Sigmoid colon (tissue), 4 donors: ENCODE measurements at regions not wholly inside any gene's neighbourhood (a gene's known extent, or its start where the extent isn't known, plus 50 kb on each side); places are given as distances from the start of the nearest gene placed in this dataset.

Experiments used
- EP300 ChIP-seq, 4 donors: sonication (generic); formaldehyde crosslinking; IDR thresholded peaks; one replicate each; pipeline ENCODE4 v1.6.1; 2017; ENCODE audit warnings: antibody characterized with exemption in 4 of 4
- POLR2A ChIP-seq, 2 donors: fragments of 450-650 bp; IDR thresholded peaks; one replicate each; pipeline ENCODE4 v1.6.1; 2016; ENCODE audit warnings: antibody characterized with exemption in 2 of 2, mild to moderate bottlenecking in 2 of 2, moderate library complexity in 2 of 2
- TF ChIP-seq, protein P1 (sequence below), 4 experiments: fragments of 450-650 bp in 3 of 4; fragments of 200-600 bp in 1 of 4; IDR thresholded peaks; one replicate each; pipeline ENCODE4 v1.5.1; 2016 to 2019; ENCODE audit warnings: antibody characterized with exemption in 4 of 4, mild to moderate bottlenecking in 3 of 4, moderate library complexity in 2 of 4

GRCh38 chr10:6312636-6313035 is 109.9 kb downstream of the PFKFB3 start:
- TF ChIP-seq, protein P1, sequence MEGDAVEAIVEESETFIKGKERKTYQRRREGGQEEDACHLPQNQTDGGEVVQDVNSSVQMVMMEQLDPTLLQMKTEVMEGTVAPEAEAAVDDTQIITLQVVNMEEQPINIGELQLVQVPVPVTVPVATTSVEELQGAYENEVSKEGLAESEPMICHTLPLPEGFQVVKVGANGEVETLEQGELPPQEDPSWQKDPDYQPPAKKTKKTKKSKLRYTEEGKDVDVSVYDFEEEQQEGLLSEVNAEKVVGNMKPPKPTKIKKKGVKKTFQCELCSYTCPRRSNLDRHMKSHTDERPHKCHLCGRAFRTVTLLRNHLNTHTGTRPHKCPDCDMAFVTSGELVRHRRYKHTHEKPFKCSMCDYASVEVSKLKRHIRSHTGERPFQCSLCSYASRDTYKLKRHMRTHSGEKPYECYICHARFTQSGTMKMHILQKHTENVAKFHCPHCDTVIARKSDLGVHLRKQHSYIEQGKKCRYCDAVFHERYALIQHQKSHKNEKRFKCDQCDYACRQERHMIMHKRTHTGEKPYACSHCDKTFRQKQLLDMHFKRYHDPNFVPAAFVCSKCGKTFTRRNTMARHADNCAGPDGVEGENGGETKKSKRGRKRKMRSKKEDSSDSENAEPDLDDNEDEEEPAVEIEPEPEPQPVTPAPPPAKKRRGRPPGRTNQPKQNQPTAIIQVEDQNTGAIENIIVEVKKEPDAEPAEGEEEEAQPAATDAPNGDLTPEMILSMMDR (IDR thresholded peaks at IDR 0.05): no peak
- no peak for TF ChIP-seq EP300 (IDR thresholded peaks at IDR 0.05)
- no peak for TF ChIP-seq POLR2A (IDR thresholded peaks at IDR 0.05)
